Peyer's patch (tissue), 4 donors: ENCODE measurements at regions not wholly inside any gene's neighbourhood (a gene's known extent, or its start where the extent isn't known, plus 50 kb on each side); places are given as distances from the start of the nearest gene placed in this dataset.

Experiments used
- DNase-seq, 3 donors: peaks; one replicate each; pipeline ENCODE4 v3.0.0-alpha.2; 2017 to 2019
- H3K27ac ChIP-seq, 4 donors: fragments of 200-600 bp; sonication (generic); one replicate each; pipeline ENCODE4 v1.5.1; 2016 to 2019
- H3K27me3 ChIP-seq, 2 donors: fragments of 200-600 bp; sonication (generic); one replicate each; pipeline ENCODE4 v1.5.1; 2019
- H3K36me3 ChIP-seq, 3 donors: fragments of 200-600 bp; sonication (generic); one replicate each; pipeline ENCODE4 v1.5.1; 2016 to 2019
- H3K4me1 ChIP-seq, 4 donors: fragments of 200-600 bp; sonication (generic); one replicate each; pipeline ENCODE4 v1.5.1; 2016 to 2019
- H3K4me3 ChIP-seq, 4 donors: fragments of 200-600 bp; sonication (generic); 1 replicate in 3 of 4; 2 replicates in 1 of 4; pipeline ENCODE4 v1.5.1; 2016 to 2019; ENCODE audit warnings: mild to moderate bottlenecking in 1 of 4
- H3K9me3 ChIP-seq, 4 donors: fragments of 200-600 bp; sonication (generic); one replicate each; pipeline ENCODE4 v1.5.1; 2016 to 2019; ENCODE audit warnings: mild to moderate bottlenecking in 1 of 4
- POLR2A ChIP-seq, 2 donors: fragments of 450-650 bp; IDR thresholded peaks; one replicate each; pipeline ENCODE4 v1.5.1; 2017; ENCODE audit warnings: antibody characterized with exemption in 2 of 2, mild to moderate bottlenecking in 2 of 2, moderate library complexity in 2 of 2
- TF ChIP-seq, protein P1 (sequence below), 6 experiments: fragments of 450-650 bp in 4 of 6; fragments of 200-600 bp in 2 of 6; sonication (generic) in 1 of 6; IDR thresholded peaks; one replicate each; pipeline ENCODE4 v1.5.1; 2017 to 2019; ENCODE audit warnings: antibody characterized with exemption in 6 of 6, mild to moderate bottlenecking in 3 of 6, moderate library complexity in 1 of 6

DNA sequence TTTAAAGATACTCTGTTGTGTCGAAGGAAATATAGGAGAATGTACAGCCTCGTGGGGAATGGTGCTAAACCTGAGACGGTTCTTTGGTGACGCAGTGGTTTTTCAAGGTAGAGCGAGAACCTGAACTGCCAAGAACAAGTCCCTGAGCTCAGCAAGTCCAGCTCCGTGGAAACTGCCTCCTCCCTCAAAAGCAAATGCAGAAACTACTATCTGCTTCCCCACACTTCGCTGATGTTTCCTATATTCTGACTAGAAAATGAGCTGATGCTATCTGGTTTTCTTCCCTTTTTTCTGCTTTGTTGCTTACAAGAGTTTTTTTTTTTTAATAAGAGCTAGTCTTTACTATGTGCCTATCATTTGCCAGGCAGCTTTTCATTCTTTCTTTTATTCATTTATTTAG is 85.3 kb upstream of the LY86 start:
- Histone ChIP-seq H3K36me3 (no peaks in the 10 kb centered on the region), H3K27me3 (no peaks in the 10 kb centered on the region), H3K9me3 (no peaks in the 10 kb centered on the region), H3K4me3 (no peak overlapping the region), H3K27ac (no peak overlapping the region), H3K4me1 (no peaks in the 10 kb centered on the region)
- no peak for TF ChIP-seq POLR2A (IDR thresholded peaks at IDR 0.05)
- TF ChIP-seq, protein P1, sequence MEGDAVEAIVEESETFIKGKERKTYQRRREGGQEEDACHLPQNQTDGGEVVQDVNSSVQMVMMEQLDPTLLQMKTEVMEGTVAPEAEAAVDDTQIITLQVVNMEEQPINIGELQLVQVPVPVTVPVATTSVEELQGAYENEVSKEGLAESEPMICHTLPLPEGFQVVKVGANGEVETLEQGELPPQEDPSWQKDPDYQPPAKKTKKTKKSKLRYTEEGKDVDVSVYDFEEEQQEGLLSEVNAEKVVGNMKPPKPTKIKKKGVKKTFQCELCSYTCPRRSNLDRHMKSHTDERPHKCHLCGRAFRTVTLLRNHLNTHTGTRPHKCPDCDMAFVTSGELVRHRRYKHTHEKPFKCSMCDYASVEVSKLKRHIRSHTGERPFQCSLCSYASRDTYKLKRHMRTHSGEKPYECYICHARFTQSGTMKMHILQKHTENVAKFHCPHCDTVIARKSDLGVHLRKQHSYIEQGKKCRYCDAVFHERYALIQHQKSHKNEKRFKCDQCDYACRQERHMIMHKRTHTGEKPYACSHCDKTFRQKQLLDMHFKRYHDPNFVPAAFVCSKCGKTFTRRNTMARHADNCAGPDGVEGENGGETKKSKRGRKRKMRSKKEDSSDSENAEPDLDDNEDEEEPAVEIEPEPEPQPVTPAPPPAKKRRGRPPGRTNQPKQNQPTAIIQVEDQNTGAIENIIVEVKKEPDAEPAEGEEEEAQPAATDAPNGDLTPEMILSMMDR (IDR thresholded peaks at IDR 0.05) = no peak
- DNase-seq = no peak

DNA sequence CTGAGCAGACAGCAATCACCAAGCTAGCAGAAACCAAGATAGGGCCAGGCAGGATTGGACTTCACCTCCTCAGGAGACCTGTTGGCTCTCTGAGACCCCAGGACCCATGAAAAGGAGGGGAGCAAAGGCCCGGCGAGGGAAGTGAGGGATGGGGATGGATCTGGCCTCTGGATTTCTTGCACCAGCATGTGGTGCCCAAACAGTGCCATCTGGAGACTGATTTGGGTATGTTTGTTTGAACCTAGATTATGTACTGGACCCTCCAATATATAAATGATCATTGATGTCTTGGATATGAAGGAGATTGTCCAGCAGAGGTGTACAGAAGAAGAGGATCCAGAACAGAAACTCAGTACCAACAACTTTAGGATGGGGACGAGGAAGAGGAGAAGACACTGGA is 83.4 kb upstream of the LY86 start:
- no peak for TF ChIP-seq POLR2A (IDR thresholded peaks at IDR 0.05)
- TF ChIP-seq, protein P1 (IDR thresholded peaks at IDR 0.05) = no peak
- no peaks in the 10 kb centered on the region for H3K9me3 ChIP-seq
- no peaks in the 10 kb centered on the region for H3K4me1 ChIP-seq
- no peaks in the 10 kb centered on the region for H3K27me3 ChIP-seq
- DNase-seq = no peak
- no peak overlapping the region for H3K27ac ChIP-seq
- H3K4me3 ChIP-seq = no peak overlapping the region
- no peaks in the 10 kb centered on the region for H3K36me3 ChIP-seq

DNA sequence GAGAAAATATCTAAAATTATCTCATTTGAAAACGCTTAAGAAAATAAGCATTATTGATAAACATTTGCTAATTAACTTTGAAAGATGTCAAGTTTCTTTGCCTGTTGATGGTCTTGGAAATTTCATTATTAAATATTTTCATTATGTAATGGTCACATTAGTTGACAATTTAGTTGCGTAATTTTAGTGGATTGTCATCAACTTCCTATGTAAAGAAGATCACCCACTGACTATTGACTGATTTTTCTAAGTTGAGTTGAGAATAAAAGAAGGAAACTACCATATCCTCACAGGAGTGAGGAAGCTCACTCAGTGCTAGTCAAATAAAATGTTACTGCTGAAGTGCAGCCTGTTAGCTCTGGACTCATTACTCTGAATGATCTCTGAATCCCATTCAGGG is 79.9 kb upstream of the LY86 start:
- TF ChIP-seq, protein P1 (IDR thresholded peaks at IDR 0.05) = no peak
- no peak for TF ChIP-seq POLR2A (IDR thresholded peaks at IDR 0.05)
- H3K9me3 ChIP-seq = no peaks in the 10 kb centered on the region
- no peaks in the 10 kb centered on the region for H3K27me3 ChIP-seq
- H3K4me1 ChIP-seq = no peaks in the 10 kb centered on the region
- no peaks in the 10 kb centered on the region for H3K36me3 ChIP-seq
- no peak for DNase-seq
- no peak overlapping the region for H3K4me3 ChIP-seq
- H3K27ac ChIP-seq = no peak overlapping the region

DNA sequence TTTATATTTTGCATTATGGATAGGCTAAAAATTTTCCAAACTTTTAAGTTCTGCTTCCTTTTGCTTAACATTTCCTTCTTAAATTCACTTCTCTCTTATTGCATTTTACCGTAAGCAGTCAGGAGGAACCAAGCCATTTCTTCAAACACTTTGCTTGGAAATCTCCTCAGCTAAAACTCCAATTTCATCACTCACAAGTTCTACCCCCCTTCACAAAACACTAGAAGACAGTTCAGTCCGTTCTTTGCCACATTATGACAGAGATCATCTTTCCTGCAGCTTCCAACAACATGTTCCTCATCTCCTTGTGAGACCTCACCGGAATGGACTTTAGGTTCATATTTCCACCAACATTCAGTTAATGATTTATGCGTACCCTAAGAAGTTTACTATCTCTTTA is 79.2 kb upstream of the LY86 start:
- DNase-seq = no peak
- no peaks in the 10 kb centered on the region for H3K4me1 ChIP-seq
- no peaks in the 10 kb centered on the region for H3K36me3 ChIP-seq
- H3K27ac ChIP-seq = no peak overlapping the region
- no peak overlapping the region for H3K4me3 ChIP-seq
- no peaks in the 10 kb centered on the region for H3K27me3 ChIP-seq
- TF ChIP-seq POLR2A (IDR thresholded peaks at IDR 0.05) = no peak
- TF ChIP-seq, protein P1 (IDR thresholded peaks at IDR 0.05) = no peak
- H3K9me3 ChIP-seq = no peaks in the 10 kb centered on the region

DNA sequence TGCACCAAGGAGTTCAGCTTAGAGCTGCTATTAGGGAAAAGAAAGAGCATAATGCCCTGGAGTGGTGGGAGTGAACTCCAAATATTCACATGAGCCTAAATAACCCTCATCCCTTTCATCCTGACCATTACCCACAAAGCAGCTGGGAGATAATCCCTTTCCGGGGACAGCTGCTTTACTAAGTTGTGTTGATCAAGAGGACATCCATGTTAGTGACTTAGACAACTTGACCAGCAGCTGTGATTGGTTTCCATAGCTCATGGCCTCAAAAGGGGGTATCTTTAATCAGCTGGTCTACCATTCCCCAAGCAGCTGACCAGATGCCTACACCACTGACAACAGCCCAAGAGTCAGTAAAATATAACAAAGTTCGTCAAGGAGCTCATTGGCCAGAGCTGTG is 75.8 kb upstream of the LY86 start:
- TF ChIP-seq POLR2A (IDR thresholded peaks at IDR 0.05) = no peak
- Histone ChIP-seq H3K27me3 (no peaks in the 10 kb centered on the region), H3K36me3 (no peaks in the 10 kb centered on the region), H3K4me3 (no peak overlapping the region), H3K27ac (no peak overlapping the region), H3K4me1 (no peaks in the 10 kb centered on the region), H3K9me3 (no peaks in the 10 kb centered on the region)
- DNase-seq = no peak

DNA sequence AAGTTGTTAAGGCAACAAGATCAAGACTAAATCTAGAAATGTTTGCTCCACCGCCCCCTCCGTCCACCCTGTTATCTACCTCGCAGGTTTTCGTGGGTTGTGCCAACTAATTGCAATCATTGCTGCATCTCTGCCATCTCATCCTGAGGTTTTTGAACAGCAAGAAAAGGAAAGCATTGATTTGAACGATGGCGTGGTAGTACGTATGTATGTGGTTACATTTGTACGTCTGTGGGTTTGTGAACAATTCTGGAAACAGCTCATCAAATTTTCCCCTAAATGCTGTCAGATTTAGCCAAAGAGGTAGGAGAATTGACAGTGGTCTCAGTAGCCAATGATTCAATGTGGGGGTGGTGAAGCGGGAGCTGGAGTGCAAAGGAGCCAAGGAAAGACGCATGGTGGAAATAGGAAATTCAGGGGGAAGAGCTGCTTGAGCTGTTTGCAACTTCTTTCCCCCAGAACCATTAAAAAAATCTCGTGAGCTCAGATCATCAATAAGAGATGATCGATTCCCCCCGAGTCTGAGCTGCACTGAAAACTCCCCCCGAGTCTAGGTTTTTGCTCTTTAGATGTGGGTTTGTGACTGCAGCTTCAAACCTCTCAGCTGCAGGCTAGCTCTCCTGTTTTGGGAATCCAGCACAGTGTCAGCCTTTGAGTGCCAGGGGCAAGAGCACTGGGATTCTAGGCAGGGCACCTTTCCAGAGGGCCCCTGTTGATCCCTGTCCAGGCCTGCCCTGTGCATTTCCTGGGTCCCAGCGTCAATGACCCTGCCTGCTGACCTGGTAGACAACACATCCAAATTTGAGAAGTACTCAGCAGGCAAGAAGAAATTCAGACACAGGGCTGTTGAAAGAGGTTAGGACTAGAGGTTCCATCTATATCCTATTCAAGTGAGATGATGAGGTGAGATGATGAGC is 72.6 kb upstream of the LY86 start:
- Histone ChIP-seq H3K4me1 (no peaks in the 10 kb centered on the region), H3K36me3 (no peaks in the 10 kb centered on the region), H3K27ac (no peak overlapping the region), H3K4me3 (no peak overlapping the region), H3K9me3 (no peaks in the 10 kb centered on the region), H3K27me3 (no peaks in the 10 kb centered on the region)
- TF ChIP-seq, protein P1 (IDR thresholded peaks at IDR 0.05) = no peak
- TF ChIP-seq POLR2A (IDR thresholded peaks at IDR 0.05) = no peak
- no peak for DNase-seq
